Ascending aorta (tissue), 2 donors: ENCODE measurements at regions not wholly inside any gene's neighbourhood (a gene's known extent, or its start where the extent isn't known, plus 50 kb on each side); places are given as distances from the start of the nearest gene placed in this dataset.

Experiments
- DNase-seq, 2 donors: peaks; one replicate each; pipeline ENCODE4 v3.0.0-alpha.2; 2019; ENCODE audit warnings: low spot score in 2 of 2
- H3K27ac ChIP-seq, 2 donors: fragments of 200-600 bp; sonication (generic); one replicate each; pipeline ENCODE4 v1.5.1; 2016 to 2017; ENCODE audit warnings: mild to moderate bottlenecking in 1 of 2
- H3K27me3 ChIP-seq: fragments of 200-600 bp; sonication (generic); one replicate; pipeline ENCODE4 v1.5.1; 2017
- H3K36me3 ChIP-seq, 2 donors: fragments of 200-600 bp; sonication (generic); one replicate each; pipeline ENCODE4 v1.5.1; 2016
- H3K4me1 ChIP-seq, 2 donors: fragments of 200-600 bp; sonication (generic); one replicate each; pipeline ENCODE4 v1.5.1; 2016 to 2017; ENCODE audit warnings: mild to moderate bottlenecking in 1 of 2
- H3K4me3 ChIP-seq, 2 donors: fragments of 200-600 bp; sonication (generic); one replicate each; pipeline ENCODE4 v1.5.1; 2016 to 2017; ENCODE audit warnings: mild to moderate bottlenecking in 1 of 2
- H3K9me3 ChIP-seq, 2 donors: fragments of 200-600 bp; sonication (generic); one replicate each; pipeline ENCODE4 v1.5.1; 2016
- intact Hi-C: fragments of 100-400 bp; cut with DNase I; formaldehyde crosslinking; loops from one replicate; pipeline ENCODE4 v1.15.1; 2023
- TF ChIP-seq, protein P1 (sequence below), 3 experiments: fragments of 200-600 bp in 2 of 3; fragments of 450-650 bp in 1 of 3; sonication (generic) in 2 of 3; IDR thresholded peaks; one replicate each; pipeline ENCODE4 v1.5.1; 2016 to 2019; ENCODE audit warnings: antibody characterized with exemption in 3 of 3, mild to moderate bottlenecking in 1 of 3, moderate library complexity in 1 of 3

DNA sequence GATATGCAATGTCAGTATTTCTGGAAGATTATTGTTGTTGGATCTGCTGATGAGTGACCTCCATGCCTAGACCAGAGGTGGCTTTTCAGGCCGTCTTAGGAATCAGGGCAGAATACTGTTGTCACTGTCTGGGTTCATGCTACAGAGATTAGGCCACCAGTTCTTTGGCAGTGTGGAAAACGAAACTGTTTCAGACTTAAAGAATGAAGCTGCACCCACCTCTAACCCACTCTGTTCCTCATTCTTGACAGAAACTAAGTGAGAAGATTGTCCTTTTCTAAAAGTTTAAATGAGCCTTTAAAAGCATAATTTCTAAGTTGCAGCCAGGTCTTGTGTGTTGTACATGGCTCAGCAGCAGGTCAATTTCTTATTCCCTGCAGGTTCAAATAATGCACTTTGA lies 444.3 kb downstream of the ENC1 start:
- no peak for DNase-seq
- Histone ChIP-seq H3K4me3 (no peak overlapping the region), H3K36me3 (no peaks in the 10 kb centered on the region), H3K27ac (no peak overlapping the region), H3K9me3 (no peaks in the 10 kb centered on the region), H3K27me3 (no peaks in the 10 kb centered on the region), H3K4me1 (peaks cover 0 to 7% of the 10 kb centered on the region in 2 donors)
- TF ChIP-seq, protein P1, sequence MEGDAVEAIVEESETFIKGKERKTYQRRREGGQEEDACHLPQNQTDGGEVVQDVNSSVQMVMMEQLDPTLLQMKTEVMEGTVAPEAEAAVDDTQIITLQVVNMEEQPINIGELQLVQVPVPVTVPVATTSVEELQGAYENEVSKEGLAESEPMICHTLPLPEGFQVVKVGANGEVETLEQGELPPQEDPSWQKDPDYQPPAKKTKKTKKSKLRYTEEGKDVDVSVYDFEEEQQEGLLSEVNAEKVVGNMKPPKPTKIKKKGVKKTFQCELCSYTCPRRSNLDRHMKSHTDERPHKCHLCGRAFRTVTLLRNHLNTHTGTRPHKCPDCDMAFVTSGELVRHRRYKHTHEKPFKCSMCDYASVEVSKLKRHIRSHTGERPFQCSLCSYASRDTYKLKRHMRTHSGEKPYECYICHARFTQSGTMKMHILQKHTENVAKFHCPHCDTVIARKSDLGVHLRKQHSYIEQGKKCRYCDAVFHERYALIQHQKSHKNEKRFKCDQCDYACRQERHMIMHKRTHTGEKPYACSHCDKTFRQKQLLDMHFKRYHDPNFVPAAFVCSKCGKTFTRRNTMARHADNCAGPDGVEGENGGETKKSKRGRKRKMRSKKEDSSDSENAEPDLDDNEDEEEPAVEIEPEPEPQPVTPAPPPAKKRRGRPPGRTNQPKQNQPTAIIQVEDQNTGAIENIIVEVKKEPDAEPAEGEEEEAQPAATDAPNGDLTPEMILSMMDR (IDR thresholded peaks at IDR 0.05), result no peak
- intact Hi-C loops, result no loop called here

DNA sequence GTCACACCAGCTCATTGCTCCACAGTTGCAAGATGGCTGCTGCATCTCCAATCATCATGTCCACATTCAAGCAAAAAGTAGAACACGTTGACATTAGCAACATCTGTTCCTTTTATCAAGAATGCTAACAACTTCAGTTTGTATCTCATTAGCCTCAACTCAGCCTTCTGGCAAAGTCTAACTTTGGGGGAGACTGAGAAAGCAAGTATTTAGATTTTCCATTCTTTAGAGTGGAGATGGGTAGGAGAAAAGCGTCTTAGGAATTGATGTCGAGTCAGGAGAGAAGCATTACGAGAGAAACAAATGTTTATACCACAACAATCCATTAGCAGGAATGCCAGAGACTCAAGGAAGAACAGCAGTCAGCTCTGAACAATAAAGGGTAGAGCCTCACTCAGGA lies 446.3 kb downstream of the ENC1 start:
- Histone ChIP-seq H3K27me3 (no peaks in the 10 kb centered on the region), H3K4me3 (no peak overlapping the region), H3K9me3 (no peaks in the 10 kb centered on the region), H3K4me1 (no peaks in the 10 kb centered on the region), H3K36me3 (no peaks in the 10 kb centered on the region), H3K27ac (no peak overlapping the region)
- TF ChIP-seq, protein P1 (IDR thresholded peaks at IDR 0.05), result no peak
- intact Hi-C loops, result no loop called here
- no peak for DNase-seq

DNA sequence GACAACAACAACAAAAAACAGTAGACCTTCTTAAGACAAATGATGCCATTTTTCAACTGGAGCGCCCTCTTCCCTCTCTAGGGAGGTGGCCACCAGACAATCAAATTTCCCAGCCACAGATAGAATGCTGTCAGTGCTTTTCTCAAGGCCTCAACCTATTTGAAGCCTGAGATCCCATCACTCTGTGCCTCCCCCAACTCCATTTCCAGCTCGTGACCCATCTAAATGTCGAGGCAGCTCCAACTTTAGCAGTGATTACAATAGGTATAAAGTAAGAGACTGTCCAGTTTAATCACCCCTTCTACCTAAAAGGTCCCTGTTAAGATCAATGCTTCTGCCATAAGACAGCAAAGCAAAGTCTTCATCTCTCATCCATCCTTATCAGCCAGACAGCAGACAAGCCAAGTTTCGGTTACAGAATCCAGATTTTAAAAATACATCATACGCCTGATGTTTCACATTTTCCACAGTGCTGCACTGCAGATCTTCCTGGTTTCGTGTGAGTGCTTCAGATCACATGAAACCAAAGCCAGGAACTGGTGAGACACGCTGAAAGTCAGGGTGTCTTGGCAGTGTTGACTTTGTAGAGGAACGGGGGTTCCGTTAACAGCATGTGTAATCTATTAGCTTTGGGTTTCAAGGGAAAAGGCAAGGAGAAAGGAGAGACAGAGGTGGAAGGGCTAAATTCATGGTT lies 447.8 kb downstream of the ENC1 start:
- TF ChIP-seq, protein P1 (IDR thresholded peaks at IDR 0.05), result no peak
- DNase-seq, result no peak
- no peaks in the 10 kb centered on the region for H3K27me3 ChIP-seq
- intact Hi-C loops, result no loop called here
- H3K4me3 ChIP-seq, result no peak overlapping the region
- no peak overlapping the region for H3K27ac ChIP-seq
- H3K9me3 ChIP-seq, result no peaks in the 10 kb centered on the region
- H3K36me3 ChIP-seq, result no peaks in the 10 kb centered on the region
- H3K4me1 ChIP-seq, result no peaks in the 10 kb centered on the region

DNA sequence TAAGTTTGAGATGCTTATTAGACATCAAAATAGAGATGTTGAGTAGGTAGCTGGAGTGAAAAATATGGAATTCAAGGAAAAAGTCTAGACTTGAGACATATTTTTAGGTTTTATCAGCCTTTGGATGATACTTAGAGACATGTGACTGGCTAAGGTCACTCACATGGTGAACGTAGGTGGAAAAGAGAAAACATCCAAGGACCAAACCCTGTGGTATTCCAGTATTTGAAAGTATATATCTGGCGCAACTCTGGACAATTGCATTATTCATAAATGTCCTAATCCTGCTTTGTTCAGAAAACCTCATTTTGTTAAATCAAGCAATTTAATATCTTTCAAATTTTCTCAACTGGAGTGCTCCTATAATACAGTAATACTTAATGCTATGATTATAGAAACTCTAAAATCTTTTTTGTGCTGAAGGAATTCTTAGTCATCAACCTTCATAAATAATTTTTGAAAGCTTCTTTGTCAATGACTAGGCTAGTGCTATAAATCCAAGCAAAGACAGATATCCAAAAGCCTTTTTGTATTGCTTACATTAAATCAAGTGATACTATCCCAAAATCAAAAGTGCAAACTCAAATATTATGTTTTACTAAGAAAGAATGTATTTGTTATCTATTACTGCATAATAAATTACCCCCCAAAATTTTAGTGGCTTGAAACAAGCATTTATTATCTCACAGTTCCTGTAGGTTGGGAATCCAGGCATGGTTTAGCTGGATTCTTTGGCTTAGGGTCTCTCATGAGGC lies 452.0 kb downstream of the ENC1 start:
- Histone ChIP-seq H3K9me3 (no peaks in the 10 kb centered on the region), H3K27me3 (no peaks in the 10 kb centered on the region), H3K27ac (no peak overlapping the region), H3K36me3 (no peaks in the 10 kb centered on the region), H3K4me3 (no peak overlapping the region), H3K4me1 (no peaks in the 10 kb centered on the region)
- intact Hi-C loops, result no loop called here
- no peak for DNase-seq
- TF ChIP-seq, protein P1 (IDR thresholded peaks at IDR 0.05), result no peak

DNA sequence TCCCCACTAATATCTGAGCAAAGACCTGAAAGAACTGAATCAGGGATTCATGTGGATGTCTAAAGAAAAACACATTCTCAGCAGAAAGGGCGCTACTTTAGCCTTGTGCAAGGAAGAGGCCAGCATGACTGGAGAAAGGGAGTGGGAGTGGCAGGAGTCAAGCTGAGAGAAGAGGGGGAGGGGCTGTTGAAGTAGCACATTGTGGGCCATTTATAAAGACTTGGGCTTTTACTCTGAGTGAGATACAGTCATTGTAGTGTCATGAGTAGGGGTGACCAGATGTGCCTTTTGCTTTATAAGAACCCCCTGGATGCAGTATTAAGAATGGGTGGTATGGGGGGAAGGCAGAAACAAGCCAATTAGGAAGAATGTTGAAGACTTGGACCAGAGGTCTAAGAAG lies 452.8 kb downstream of the ENC1 start:
- DNase-seq, result no peak
- no peak overlapping the region for H3K27ac ChIP-seq
- H3K9me3 ChIP-seq, result no peaks in the 10 kb centered on the region
- H3K4me3 ChIP-seq, result no peak overlapping the region
- H3K36me3 ChIP-seq, result no peaks in the 10 kb centered on the region
- TF ChIP-seq, protein P1 (IDR thresholded peaks at IDR 0.05), result no peak
- no peaks in the 10 kb centered on the region for H3K4me1 ChIP-seq
- H3K27me3 ChIP-seq, result no peaks in the 10 kb centered on the region
- intact Hi-C loops, result no loop called here
